ENCODE measurements at regions not wholly inside any gene's neighbourhood (a gene's known extent, or its start where the extent isn't known, plus 50 kb on each side); places are given as distances from the start of the nearest gene placed in this dataset.

DNA sequence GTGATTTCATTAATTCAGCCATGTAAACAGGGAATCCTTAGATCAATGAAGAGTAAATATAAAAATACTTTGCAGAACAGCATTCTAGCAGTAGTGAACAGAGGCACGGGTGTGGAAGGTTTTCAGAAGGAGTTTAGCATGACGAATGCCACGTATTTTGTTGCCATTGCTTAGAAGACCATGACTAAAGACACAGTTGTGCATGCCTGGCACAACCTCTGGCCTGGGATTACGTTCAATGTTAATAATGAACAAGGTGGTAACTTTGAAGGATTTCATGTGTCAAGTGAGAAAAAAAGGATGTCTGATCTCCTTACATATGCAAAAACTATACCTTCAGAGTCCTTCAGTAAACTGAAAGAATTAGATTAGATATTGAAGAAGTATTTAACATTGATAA, 171.9 kb downstream of the MAGEB5 start:
- WGBS (ENCODE audit: missing lambda C conversion rate) = 0% methylated on average over 4 of the region's 4 CpGs
- H3K4me1 ChIP-seq = no peaks in the 10 kb centered on the region
- CTCF ChIA-PET = no interaction called here
- no peaks in the 10 kb centered on the region for H3K9me3 ChIP-seq
- POLR2A ChIA-PET = no interaction called here
- DNase-seq (ENCODE audit: low read depth in 1 of 2, low spot score in 1 of 2) (no peak), ATAC-seq (no peak), FAIRE-seq (no peak)
- no peak overlapping the region for H3K27ac ChIP-seq
- no peak overlapping the region for H3K4me3 ChIP-seq
- TF ChIP-seq CBX8 (IDR thresholded peaks at IDR 0.05) (no peak), HOXA7 (CRISPR knock-in tag; IDR thresholded peaks at IDR 0.05) (no peak), EHF (CRISPR knock-in tag; IDR thresholded peaks at IDR 0.05) (no peak), POLR2A (IDR thresholded peaks at IDR 0.05; ENCODE audit: low read length) (no peak), ESRRA (IDR thresholded peaks at IDR 0.05; ENCODE audit: borderline replicate concordance, low read length) (no peak), FOSB (CRISPR knock-in tag; IDR thresholded peaks at IDR 0.05) (no peak), MAFK (IDR thresholded peaks at IDR 0.05; ENCODE audit: partially characterized antibody) (no peak), TFCP2L1 (CRISPR knock-in tag; IDR thresholded peaks at IDR 0.05) (no peak), GATA3 (IDR thresholded peaks at IDR 0.05; ENCODE audit: borderline replicate concordance) (no peak), RAD21 (conservative IDR thresholded peaks at IDR 0.05 in 1 of 2, IDR thresholded peaks at IDR 0.05 in 1 of 2) (no peak), ZSCAN20 (CRISPR knock-in tag; IDR thresholded peaks at IDR 0.05) (no peak), JUN (IDR thresholded peaks at IDR 0.05) (no peak), MYC (IDR thresholded peaks at IDR 0.05; ENCODE audit: borderline replicate concordance, low read length) (no peak), RARB (CRISPR knock-in tag; IDR thresholded peaks at IDR 0.05) (no peak)
- TF ChIP-seq, protein P1, sequence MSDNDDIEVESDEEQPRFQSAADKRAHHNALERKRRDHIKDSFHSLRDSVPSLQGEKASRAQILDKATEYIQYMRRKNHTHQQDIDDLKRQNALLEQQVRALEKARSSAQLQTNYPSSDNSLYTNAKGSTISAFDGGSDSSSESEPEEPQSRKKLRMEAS (IDR thresholded peaks at IDR 0.05) = no peak
- TF ChIP-seq, protein P2, sequence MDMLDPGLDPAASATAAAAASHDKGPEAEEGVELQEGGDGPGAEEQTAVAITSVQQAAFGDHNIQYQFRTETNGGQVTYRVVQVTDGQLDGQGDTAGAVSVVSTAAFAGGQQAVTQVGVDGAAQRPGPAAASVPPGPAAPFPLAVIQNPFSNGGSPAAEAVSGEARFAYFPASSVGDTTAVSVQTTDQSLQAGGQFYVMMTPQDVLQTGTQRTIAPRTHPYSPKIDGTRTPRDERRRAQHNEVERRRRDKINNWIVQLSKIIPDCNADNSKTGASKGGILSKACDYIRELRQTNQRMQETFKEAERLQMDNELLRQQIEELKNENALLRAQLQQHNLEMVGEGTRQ (IDR thresholded peaks at IDR 0.05) = no peak
- TF ChIP-seq, protein P3, sequence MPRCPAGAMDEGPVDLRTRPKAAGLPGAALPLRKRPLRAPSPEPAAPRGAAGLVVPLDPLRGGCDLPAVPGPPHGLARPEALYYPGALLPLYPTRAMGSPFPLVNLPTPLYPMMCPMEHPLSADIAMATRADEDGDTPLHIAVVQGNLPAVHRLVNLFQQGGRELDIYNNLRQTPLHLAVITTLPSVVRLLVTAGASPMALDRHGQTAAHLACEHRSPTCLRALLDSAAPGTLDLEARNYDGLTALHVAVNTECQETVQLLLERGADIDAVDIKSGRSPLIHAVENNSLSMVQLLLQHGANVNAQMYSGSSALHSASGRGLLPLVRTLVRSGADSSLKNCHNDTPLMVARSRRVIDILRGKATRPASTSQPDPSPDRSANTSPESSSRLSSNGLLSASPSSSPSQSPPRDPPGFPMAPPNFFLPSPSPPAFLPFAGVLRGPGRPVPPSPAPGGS (IDR thresholded peaks at IDR 0.05) = no peak
- TF ChIP-seq, protein P4, sequence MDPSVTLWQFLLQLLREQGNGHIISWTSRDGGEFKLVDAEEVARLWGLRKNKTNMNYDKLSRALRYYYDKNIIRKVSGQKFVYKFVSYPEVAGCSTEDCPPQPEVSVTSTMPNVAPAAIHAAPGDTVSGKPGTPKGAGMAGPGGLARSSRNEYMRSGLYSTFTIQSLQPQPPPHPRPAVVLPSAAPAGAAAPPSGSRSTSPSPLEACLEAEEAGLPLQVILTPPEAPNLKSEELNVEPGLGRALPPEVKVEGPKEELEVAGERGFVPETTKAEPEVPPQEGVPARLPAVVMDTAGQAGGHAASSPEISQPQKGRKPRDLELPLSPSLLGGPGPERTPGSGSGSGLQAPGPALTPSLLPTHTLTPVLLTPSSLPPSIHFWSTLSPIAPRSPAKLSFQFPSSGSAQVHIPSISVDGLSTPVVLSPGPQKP (IDR thresholded peaks at IDR 0.05; ENCODE audit: low read depth, low read length) = no peak
- TF ChIP-seq, protein P5, sequence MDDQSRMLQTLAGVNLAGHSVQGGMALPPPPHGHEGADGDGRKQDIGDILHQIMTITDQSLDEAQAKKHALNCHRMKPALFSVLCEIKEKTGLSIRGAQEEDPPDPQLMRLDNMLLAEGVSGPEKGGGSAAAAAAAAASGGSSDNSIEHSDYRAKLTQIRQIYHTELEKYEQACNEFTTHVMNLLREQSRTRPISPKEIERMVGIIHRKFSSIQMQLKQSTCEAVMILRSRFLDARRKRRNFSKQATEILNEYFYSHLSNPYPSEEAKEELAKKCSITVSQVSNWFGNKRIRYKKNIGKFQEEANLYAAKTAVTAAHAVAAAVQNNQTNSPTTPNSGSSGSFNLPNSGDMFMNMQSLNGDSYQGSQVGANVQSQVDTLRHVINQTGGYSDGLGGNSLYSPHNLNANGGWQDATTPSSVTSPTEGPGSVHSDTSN (IDR thresholded peaks at IDR 0.05) = no peak
- no peak overlapping the region for H3K4me2 ChIP-seq

DNA sequence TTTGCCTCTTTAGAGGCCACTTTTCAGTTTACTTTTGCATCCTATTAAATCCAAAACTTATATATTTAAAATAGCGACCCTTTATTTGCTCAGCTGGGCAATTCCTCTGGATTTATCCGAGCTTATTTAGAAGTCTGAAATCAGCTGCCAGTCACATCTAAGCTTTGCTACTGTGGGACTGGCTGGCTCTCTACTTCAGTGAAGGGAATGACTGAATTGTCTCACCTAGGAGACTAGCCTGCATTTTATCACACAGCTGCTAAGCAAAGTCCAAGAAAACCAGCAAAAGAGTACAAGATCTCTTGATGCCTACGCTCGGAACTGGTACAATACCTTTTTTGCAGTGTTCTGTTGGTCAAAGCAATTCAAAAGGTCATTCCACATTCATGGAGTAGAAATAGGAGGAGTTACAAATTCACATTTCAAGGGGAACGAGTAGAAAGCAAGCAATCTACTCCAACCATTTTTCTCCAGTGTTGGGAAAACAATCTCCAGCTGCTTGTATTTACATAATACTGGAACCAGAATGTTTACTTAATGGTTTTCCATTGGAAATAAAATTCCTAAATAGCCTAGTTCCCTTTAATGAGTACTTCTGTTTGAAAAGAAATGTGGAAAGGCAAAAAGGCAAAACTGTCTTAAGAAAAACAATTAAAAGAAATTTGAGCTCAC, 160.2 kb downstream of the MAGEB5 start:
- Histone ChIP-seq H3K27ac (no peak overlapping the region), H3K9me3 (no peaks in the 10 kb centered on the region), H3K4me1 (no peaks in the 10 kb centered on the region), H3K4me3 (no peak overlapping the region), H3K4me2 (no peak overlapping the region)
- POLR2A ChIA-PET = no interaction called here
- FAIRE-seq (no peak), ATAC-seq (no peak), DNase-seq (ENCODE audit: low read depth in 1 of 2, low spot score in 1 of 2) (no peak)
- WGBS (ENCODE audit: missing lambda C conversion rate) = 4% methylated on average over 5 of the region's 5 CpGs
- CTCF ChIA-PET = no interaction called here
- TF ChIP-seq ZC3H11A (IDR thresholded peaks at IDR 0.05) (no peak), SMC3 (IDR thresholded peaks at IDR 0.05) (no peak), NPAS2 (CRISPR knock-in tag; IDR thresholded peaks at IDR 0.05; ENCODE audit: borderline replicate concordance) (no peak), CHD4 (IDR thresholded peaks at IDR 0.05; ENCODE audit: borderline replicate concordance) (no peak), HEYL (CRISPR knock-in tag; IDR thresholded peaks at IDR 0.05) (no peak), ZSCAN20 (CRISPR knock-in tag; IDR thresholded peaks at IDR 0.05) (no peak), HOXB5 (CRISPR knock-in tag; IDR thresholded peaks at IDR 0.05) (no peak), JUN (IDR thresholded peaks at IDR 0.05) (no peak), MAZ (IDR thresholded peaks at IDR 0.05; ENCODE audit: borderline replicate concordance, low read depth, low read length) (no peak), ZNF302 (CRISPR knock-in tag; IDR thresholded peaks at IDR 0.05) (no peak)
- TF ChIP-seq, protein P5 (IDR thresholded peaks at IDR 0.05) = no peak
- TF ChIP-seq, protein P6, sequence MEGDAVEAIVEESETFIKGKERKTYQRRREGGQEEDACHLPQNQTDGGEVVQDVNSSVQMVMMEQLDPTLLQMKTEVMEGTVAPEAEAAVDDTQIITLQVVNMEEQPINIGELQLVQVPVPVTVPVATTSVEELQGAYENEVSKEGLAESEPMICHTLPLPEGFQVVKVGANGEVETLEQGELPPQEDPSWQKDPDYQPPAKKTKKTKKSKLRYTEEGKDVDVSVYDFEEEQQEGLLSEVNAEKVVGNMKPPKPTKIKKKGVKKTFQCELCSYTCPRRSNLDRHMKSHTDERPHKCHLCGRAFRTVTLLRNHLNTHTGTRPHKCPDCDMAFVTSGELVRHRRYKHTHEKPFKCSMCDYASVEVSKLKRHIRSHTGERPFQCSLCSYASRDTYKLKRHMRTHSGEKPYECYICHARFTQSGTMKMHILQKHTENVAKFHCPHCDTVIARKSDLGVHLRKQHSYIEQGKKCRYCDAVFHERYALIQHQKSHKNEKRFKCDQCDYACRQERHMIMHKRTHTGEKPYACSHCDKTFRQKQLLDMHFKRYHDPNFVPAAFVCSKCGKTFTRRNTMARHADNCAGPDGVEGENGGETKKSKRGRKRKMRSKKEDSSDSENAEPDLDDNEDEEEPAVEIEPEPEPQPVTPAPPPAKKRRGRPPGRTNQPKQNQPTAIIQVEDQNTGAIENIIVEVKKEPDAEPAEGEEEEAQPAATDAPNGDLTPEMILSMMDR (IDR thresholded peaks at IDR 0.05) = no peak
- TF ChIP-seq, protein P7, sequence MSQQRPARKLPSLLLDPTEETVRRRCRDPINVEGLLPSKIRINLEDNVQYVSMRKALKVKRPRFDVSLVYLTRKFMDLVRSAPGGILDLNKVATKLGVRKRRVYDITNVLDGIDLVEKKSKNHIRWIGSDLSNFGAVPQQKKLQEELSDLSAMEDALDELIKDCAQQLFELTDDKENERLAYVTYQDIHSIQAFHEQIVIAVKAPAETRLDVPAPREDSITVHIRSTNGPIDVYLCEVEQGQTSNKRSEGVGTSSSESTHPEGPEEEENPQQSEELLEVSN (IDR thresholded peaks at IDR 0.05; ENCODE audit: borderline replicate concordance, low read depth) = no peak

Data from A549 (cell line).